Daoy (cell line): ENCODE measurements at regions not wholly inside any gene's neighbourhood (a gene's known extent, or its start where the extent isn't known, plus 50 kb on each side); places are given as distances from the start of the nearest gene placed in this dataset.

Experiments
- DNase-seq: peaks from one replicate; pipeline ENCODE4 v3.0.0-alpha.2; 2015; ENCODE audit warnings: low read depth

GRCh38 chr2:126389446-126389845 is 266.5 kb upstream of the GYPC start:
- DNase-seq = no peak

GRCh38 chr2:126392889-126393288 is 263.1 kb upstream of the GYPC start:
- no peak for DNase-seq

DNA sequence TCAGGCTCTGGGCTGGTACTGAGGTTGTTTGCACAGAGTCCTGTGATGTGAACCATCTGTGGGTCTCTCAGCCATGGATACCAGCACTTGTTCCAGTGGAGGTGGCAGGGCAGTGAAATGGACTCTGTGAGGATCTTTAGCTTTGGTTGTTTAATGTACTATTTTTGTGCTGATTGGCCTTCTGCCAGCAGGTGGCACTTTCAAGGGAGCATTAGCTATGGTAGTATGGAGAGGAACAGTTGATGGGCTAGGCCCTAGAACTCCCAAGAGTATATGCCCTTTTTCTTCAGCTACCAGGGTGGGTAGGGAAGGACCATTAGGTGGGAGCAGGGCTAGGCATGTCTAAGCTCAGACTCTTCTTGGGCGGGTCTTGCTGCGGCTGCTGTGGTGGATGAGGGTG is 257.0 kb upstream of the GYPC start:
- DNase-seq = no peak

DNA sequence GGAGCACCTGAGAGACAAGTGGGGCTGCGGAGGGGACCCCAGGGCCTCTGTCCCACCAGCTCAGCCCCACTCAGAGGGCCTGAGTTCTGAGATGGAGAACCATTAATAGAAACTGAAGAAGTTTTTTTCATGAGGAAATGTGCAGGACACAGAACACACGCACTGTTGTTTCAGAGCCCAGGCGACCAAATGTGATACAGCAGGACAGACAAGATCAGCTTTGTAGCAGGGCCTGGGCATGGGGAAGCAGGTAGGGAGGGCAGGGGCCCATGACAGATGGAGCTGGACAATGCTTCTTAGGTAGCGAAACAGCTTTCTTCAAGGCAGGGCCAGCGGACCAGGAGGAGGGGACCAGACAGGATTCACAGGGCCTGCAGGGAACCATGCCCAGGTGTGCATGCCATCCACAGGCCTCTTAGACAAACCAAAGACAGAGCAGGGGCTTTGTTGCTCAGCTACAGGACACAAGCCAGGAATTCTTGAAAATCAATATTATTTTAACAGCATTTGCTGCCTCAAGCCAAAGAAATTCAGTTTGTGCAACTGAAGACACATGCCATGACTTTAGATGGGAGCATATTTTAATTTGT is 252.8 kb upstream of the GYPC start:
- DNase-seq = no peak

DNA sequence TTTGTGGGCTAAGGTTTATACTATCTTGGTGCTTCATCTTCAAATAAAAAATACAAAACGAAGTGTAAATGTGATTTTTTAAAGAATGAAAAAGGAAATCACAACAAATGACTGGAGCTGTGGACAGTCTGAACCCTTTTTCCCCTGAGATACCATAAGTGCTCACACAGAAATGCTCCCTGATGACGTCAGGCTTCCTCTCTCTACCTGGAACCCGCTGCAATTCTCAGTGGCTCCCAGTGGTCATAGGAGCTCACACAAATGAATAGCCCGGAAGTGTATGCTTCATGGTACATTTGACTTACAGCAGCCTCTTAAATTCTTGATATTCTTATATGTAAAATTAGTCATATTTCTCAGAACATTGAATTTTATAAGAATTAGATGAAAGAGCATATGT is 249.7 kb upstream of the GYPC start:
- no peak for DNase-seq

GRCh38 chr2:126408671-126409070 is 247.3 kb upstream of the GYPC start:
- DNase-seq = no peak

DNA sequence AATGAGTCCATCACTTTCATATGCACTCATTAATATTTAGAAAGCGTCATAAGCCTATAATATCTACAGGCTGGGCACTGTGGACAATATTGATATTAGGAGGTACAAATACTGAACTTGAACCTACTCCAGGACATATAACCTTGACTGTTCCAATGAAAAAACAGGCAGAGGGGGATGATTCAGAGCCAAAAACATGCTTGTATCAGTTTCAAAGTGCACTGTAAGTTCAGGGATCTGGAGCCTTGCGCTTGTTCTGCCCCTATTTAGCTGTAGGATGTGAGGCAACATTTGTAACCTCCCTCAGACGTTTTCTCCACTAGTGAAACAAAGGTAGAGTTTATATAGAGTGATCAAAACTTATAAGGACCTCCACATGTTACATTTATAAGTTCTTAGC is 246.1 kb upstream of the GYPC start:
- DNase-seq = no peak

DNA sequence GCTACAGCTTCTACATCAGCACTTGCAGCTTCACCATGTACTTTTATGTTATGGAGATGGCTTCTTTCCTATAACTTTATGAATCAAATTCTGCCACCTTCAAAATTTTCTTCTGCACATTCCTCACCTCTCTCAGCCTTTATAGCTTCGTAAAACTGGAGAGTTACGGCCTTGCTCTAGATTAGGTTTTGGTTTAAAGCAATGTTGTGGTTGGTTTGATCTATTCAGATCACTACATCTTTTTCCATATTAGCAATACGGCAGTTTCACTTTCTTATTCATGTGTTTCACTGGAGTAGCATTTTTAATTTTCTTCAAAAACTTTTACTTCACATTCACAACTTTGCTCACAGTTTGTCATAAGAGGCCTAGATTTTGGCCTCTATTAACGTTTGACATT is 242.9 kb upstream of the GYPC start:
- no peak for DNase-seq

DNA sequence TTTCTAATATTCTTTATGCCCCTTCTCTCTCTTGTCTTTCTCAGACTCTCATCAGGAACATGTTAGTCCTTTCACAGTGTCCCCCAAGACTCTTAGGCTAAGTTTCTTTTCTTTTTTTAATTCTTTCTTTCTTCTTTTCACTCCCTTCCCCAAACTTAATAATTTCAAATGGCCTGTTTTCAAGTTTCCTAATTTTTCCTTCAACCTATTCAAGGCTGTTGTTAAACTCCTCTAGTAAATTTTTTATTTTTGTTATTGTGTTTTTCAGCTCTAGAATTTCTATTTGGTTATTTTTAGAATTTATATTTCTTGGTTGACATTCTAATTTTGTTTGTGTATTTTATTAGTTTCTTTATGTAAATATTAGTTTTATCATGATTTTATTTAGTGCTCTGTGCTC is 236.6 kb upstream of the GYPC start:
- DNase-seq = no peak

DNA sequence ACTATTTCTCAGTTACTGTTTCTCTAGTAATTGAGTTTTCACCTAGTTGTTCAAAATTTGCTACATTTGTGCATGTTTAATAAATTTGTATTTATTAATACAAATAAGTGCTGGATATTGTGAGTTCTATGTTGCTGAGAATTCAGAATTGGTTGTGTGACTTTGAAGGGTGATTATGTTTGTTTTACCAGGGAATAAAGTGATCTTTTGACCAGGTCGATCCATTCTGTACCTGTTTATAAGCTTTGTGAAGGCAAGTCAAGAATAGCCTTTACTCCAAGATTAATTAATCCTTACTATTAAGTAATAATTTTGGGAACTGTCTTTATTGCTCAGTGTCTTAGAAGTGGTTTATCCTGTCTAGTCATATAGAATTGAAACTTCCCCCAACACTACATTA is 230.0 kb upstream of the GYPC start:
- DNase-seq = no peak

- DNase-seq = no peak
These were observed 226.9 kb upstream of the GYPC start for GRCh38 chr2:126429103-126429502.

DNA sequence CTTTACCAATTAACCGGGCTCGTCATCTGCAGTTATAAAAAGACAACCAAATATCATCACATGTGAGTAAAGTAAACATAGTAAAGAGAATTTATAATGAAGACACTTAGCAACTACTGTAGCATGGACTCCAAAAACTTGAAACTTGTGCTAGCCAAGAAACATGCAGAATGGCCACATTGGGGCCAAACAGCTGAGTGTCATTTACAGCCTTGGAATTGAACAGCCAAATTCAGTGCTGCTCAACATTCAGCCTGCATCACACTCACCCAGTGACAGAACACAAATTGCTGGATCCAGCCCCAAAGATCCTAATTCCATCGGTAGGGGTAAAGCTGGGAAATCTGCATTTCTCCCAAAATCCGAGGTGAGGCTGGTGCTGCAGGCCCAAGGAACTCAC is 224.8 kb upstream of the GYPC start:
- DNase-seq = no peak

- no peak for DNase-seq
These were observed 219.5 kb upstream of the GYPC start for GRCh38 chr2:126436411-126436810.

DNA sequence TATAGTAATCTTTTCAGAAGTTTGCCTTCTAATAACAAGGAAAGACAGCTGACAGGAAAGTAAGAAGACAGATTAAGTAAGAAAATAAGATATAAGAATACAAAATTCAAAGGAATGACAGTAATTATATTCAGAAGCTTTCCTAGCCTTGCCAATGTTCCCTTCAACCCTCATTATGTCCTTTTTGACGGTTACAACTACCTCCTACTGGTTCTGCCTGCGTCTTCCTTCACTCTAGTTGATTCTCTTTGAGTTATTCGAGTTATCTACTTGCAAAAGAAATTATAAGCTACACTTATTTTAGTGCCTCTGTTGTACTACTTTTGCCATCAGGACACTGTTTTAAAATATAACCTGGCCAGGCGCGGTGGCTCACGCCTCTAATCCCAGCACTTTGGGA is 218.9 kb upstream of the GYPC start:
- no peak for DNase-seq

DNA sequence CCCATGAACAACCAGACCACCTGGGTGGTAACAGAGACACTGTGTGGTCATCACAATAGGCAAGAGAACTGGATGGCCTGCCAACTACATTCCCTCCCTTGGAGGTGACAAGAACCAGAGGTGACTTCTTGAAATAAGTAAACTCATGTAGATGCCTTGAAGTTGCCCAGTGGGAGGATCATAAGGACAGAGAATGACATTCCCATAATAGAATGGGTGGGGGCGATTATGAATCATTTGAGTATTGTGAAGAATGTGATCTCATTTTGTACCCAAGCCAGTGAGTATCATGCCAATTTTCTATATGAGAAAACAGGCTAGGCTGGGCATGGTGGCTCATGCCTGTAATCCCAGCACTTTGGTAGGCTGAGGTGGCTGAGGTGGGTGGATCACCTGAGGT is 211.4 kb upstream of the GYPC start:
- no peak for DNase-seq

DNA sequence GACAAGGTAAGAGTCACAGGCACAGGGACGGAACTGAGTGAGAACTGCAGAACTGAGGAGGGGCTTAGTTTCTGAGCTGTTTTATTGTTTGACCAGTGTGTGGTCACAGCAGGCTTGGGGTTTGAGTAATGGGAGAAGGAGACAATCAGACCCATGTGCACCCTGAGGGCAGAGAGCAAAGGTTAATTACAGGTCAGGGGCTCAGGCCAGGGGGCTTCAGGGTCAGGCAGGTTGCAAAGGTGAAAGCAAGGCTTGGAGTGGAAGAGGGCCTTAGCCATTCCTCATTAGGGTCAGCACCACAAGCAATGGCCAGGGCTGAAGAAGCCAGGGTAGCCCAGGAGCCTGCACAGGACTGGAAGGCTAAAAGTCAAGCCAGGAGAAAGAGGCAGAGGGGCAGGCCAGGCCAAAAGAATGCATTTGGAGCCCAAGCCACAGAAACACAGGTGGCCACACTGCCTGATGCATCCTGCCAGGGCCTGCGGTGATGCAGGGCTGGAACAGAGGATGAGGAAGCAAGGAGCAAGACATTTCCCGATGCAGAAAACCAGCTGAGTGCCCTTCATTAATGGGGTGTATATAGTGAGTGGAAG is 209.8 kb upstream of the GYPC start:
- no peak for DNase-seq

DNA sequence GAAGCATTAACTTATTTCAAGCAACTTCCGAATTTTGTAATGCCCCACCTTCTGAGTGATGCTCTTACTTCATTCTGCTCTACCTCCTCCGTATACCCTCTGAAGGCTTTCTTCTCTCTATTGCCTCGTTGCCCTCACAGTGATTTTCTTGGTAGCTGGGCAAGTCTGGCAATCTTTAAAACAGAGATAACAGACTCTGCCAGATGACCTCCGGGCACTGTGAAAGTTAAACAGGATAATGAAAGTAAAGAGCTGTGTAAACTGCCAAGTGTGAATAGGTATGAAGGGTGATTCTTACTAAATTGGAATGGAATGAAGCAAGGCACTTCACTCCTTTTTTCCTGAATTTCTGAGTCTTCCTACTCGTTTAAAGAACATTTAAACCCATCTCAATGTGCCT is 207.3 kb upstream of the GYPC start:
- DNase-seq = no peak

DNA sequence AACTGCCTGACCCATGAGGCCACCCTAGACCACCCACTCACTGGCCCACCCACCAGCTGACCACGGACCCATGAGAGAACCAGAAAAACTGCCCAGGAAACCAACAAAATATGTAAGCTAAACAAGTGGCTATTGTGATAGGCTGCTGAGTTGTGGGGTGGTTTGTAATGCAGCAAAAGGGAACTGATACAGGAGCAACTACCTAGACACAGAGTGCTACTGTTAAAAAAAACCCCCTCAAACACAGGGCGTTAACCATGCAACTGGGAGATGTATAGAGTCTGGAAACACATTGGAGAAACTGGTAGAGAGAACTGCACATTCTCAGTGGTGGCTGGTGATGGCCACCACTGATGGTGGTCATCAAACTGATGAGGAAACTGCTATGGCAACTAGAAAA is 206.3 kb upstream of the GYPC start:
- no peak for DNase-seq

DNA sequence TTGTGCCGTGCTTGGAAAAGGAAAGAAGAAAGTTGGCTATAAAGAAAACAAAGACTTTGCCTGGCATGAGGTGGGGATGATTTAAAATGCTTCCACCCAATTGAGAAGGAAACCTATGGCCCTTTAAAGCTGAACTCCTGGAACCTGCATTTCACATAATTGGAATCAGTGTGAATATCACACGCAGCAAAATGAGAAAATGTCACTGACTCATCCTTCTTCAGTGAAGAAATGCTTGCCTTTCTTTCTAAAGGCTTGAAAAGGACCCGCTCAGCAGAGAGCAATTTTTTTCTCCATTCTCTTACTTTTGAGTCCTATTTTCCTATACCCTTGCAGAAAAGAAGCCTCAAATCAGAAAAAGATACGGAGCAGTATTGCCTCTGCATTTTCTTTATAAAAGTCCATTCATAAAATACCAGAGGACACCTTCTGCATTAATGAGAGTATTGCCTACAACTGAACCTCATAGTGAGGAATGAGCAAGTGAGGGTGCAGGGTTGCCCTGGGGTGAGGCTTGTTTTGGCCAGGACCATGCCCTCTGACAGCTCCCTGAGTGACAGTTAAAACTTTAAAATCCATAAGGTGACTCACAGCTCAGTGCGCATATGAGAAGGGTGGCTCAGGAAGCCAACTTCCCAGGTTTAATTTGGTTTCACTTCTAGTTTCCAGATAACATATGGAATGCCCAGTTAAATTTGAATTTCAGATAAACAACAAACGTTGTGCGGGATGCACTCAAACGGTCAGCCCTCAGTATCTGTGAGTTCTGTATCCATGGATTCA is 191.9 kb upstream of the GYPC start:
- DNase-seq = no peak

- DNase-seq = no peak
These were observed 188.4 kb upstream of the GYPC start for GRCh38 chr2:126467367-126468054.

GRCh38 chr2:126475031-126475430 is 180.9 kb upstream of the GYPC start:
- DNase-seq = no peak

DNA sequence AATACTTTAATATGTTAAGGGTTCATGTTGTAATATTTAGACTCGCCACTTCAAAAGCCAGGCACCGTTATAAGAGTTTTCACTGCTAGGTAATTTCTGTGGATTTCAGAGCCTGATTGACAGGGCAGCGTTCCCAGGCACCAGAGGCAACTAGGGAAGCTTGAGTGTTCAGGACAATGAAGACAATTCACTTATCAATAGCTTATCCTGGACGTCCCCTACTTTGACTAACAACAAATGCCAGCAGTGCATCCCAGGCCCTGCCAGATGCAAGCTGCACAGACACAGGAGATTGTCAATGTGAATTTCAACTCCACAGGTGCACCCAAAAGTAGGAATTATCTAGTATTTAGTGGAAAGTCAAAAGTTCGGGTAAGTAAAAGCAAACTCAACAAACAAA is 179.3 kb upstream of the GYPC start:
- no peak for DNase-seq

GRCh38 chr2:126480033-126480432 is 175.9 kb upstream of the GYPC start:
- DNase-seq = no peak
